Testis (tissue), 2 donors: ENCODE measurements at regions not wholly inside any gene's neighbourhood (a gene's known extent, or its start where the extent isn't known, plus 50 kb on each side); places are given as distances from the start of the nearest gene placed in this dataset.
"Not testable (repeated sequence)": the region's sequence is repeated elsewhere in the genome, so short reads cannot be mapped to it uniquely, and the experiment has no call there.

Source experiments
- DNase-seq: peaks from one replicate; pipeline ENCODE4 v3.0.0-alpha.2; 2019
- H3K27ac ChIP-seq, 2 donors: fragments of 200-600 bp; sonication (generic); one replicate each; pipeline ENCODE4 v1.5.1; 2019
- H3K27me3 ChIP-seq: fragments of 200-600 bp; sonication (generic); one replicate; pipeline ENCODE4 v1.5.1; 2019
- H3K36me3 ChIP-seq: fragments of 200-600 bp; sonication (generic); one replicate; pipeline ENCODE4 v1.5.1; 2017; ENCODE audit warnings: low read depth; ENCODE audit errors: missing control alignments
- H3K4me1 ChIP-seq: fragments of 200-600 bp; sonication (generic); one replicate; pipeline ENCODE4 v1.5.1; 2019
- H3K4me3 ChIP-seq, 2 donors: fragments of 200-600 bp; sonication (generic); one replicate each; pipeline ENCODE4 v1.5.1; 2017 to 2019
- H3K9me3 ChIP-seq: fragments of 200-600 bp; sonication (generic); one replicate; pipeline ENCODE4 v1.5.1; 2017
- POLR2A ChIP-seq: fragments of 450-650 bp; IDR thresholded peaks from one replicate; pipeline ENCODE4 v1.6.1; 2017; ENCODE audit warnings: antibody characterized with exemption, mild to moderate bottlenecking, moderate library complexity
- WGBS, 2 donors: methylation state at CpG; one replicate each; pipeline ENCODE4 v1.1.5; 2018; 5-methylcytosine and 5-hydroxymethylcytosine counted together
- intact Hi-C: fragments of 100-400 bp; cut with DNase I; formaldehyde crosslinking; loops from one replicate; pipeline ENCODE4 v1.15.1; 2023; ENCODE audit warnings: low total_unique reads
- TF ChIP-seq, protein P1 (sequence below), 3 experiments: fragments of 450-650 bp in 2 of 3; fragments of 200-600 bp in 1 of 3; sonication (generic) in 1 of 3; IDR thresholded peaks; one replicate each; pipeline ENCODE4 v1.5.1; 2016 to 2019; ENCODE audit warnings: antibody characterized with exemption in 3 of 3, mild to moderate bottlenecking in 2 of 3, moderate library complexity in 1 of 3

DNA sequence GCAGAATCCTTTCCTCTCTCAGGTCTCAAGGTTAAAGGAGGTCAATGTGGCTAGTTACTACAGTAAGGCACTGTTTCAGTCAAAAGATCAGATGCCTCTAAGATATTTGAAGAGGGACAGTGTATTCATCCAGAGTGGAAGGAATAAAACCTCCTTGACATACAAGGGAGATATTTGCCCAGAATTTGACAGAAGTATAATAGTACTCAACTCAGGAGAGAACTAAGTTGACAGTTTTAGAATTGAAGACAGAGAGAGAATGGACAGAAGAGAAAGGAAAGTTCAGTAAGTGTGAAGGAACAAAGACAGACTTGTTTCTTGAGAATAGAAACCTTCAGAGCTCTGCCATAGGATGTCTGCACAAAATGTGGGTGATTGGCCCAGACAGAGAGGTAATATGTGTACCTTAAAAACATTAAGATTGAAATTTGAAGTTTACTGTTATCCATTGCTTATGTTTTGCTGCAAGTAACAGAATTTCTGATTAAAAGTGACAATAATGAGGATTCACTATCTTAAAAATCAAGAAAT lies 507.1 kb downstream of the IGSF11 start:
- TF ChIP-seq POLR2A = no peak
- TF ChIP-seq, protein P1, sequence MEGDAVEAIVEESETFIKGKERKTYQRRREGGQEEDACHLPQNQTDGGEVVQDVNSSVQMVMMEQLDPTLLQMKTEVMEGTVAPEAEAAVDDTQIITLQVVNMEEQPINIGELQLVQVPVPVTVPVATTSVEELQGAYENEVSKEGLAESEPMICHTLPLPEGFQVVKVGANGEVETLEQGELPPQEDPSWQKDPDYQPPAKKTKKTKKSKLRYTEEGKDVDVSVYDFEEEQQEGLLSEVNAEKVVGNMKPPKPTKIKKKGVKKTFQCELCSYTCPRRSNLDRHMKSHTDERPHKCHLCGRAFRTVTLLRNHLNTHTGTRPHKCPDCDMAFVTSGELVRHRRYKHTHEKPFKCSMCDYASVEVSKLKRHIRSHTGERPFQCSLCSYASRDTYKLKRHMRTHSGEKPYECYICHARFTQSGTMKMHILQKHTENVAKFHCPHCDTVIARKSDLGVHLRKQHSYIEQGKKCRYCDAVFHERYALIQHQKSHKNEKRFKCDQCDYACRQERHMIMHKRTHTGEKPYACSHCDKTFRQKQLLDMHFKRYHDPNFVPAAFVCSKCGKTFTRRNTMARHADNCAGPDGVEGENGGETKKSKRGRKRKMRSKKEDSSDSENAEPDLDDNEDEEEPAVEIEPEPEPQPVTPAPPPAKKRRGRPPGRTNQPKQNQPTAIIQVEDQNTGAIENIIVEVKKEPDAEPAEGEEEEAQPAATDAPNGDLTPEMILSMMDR (IDR thresholded peaks at IDR 0.05) = no peak
- no peak overlapping the region for H3K4me3 ChIP-seq
- H3K4me1 ChIP-seq = no peaks in the 10 kb centered on the region
- H3K27ac ChIP-seq = no peak overlapping the region
- H3K9me3 ChIP-seq = no peaks in the 10 kb centered on the region
- intact Hi-C loops = no loop called here
- no peaks in the 10 kb centered on the region for H3K27me3 ChIP-seq
- no peak for DNase-seq
- no peaks in the 10 kb centered on the region for H3K36me3 ChIP-seq

DNA sequence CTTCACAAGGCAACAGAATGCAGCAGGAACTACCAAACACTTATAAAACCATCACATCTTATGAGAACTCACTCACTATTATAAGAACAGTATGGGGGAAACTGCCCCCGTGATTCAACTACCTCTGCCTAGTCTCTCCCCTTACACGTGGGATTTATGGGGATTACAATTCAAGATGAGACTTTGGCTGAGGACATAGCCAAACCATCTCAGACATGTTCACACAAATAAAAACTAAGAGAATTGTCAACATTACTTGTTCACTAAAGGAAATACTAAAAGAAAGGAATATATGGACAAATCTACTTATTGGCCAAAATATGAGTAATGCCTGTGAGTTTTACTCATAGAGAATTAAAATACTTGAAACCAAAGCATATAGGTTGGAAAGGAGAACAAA lies 505.1 kb downstream of the IGSF11 start:
- DNase-seq = no peak
- no peak for TF ChIP-seq POLR2A
- TF ChIP-seq, protein P1 (IDR thresholded peaks at IDR 0.05) = no peak
- no peaks in the 10 kb centered on the region for H3K27me3 ChIP-seq
- no peak overlapping the region for H3K4me3 ChIP-seq
- H3K4me1 ChIP-seq = no peaks in the 10 kb centered on the region
- H3K27ac ChIP-seq = no peak overlapping the region
- intact Hi-C loops = no loop called here
- H3K36me3 ChIP-seq = no peaks in the 10 kb centered on the region
- no peaks in the 10 kb centered on the region for H3K9me3 ChIP-seq
- 77 to 80% methylated on average over 2 of the region's 2 CpGs for WGBS, 2 donors

DNA sequence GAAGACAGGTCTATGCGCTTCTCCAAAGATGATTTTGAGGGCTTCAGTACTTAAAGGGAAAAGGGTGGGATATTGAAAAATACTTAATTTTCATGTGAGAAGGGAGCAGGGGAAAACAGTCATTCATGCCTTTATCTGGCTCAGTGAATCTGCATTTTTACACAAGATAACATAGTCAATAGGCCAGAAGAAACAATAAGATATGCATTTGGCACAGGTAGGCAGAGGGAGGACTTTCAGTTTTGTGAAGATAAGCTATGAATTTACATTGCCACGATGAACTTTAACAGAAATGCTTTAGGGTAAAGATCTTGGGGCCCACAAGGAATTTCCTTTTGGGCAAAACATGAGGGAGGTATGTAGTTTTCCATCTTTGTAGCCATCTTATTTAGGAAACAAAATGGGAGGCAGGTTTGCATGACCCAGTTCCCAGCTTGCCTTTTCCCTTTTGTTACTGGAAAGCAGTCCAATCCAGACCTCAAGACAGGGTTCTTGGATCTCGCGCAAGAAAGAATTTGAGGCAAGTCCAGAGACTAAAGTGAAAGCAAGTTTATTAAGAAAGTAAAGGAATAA lies 504.2 kb downstream of the IGSF11 start:
- no peaks in the 10 kb centered on the region for H3K9me3 ChIP-seq
- intact Hi-C loops = no loop called here
- TF ChIP-seq, protein P1 (IDR thresholded peaks at IDR 0.05) = no peak
- no peak for TF ChIP-seq POLR2A
- no peak overlapping the region for H3K27ac ChIP-seq
- no peaks in the 10 kb centered on the region for H3K36me3 ChIP-seq
- 80 to 86% methylated on average over 4 of the region's 4 CpGs for WGBS, 2 donors
- H3K4me3 ChIP-seq = no peak overlapping the region
- DNase-seq = no peak
- H3K4me1 ChIP-seq = no peaks in the 10 kb centered on the region
- H3K27me3 ChIP-seq = no peaks in the 10 kb centered on the region

DNA sequence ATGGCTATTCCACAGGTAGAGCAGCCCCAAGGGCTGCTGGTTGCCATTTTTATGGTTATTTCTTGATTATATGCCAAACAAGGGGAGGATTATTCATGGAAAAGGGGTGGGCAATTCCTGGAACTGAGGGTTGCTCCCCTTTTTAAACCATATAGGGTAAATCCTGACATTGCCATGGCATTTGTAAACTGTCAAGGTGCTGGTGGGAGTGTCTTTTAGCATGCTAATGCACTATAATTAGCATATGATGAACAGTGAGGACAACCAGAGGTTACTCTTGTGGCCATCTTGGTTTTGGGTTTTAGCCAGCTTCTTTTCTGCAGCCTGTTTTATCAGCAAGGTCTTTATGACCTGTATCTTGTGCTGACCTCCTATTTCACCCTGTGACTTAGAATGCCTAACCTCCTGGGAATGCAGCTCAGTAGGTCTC lies 503.7 kb downstream of the IGSF11 start:
- H3K36me3 ChIP-seq, H3K9me3 ChIP-seq, H3K4me1 ChIP-seq, H3K27me3 ChIP-seq, H3K4me3 ChIP-seq, H3K27ac ChIP-seq, DNase-seq, intact Hi-C loops: not testable (repeated sequence)

DNA sequence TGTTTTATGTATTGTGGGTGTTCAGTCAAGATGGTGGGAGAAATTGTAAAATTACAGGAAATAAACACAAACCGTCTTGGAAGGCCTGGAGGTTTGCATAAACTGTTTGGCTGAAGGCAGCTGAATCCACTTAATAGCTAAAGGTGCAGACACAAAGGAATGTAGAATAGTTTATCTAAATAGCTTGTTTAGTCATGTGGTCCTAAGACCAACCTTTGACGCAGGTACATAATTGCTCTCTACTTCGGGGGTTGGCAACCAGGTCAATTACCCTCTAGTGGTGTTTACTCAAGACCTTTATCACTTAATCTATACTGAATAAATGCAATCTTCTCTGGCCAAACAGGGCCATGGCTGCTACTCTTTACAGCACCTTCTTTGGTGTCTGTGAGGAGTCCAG lies 502.8 kb downstream of the IGSF11 start:
- no peak for DNase-seq
- TF ChIP-seq POLR2A = no peak
- TF ChIP-seq, protein P1 (IDR thresholded peaks at IDR 0.05) = no peak
- H3K27ac ChIP-seq = no peak overlapping the region
- H3K9me3 ChIP-seq = no peaks in the 10 kb centered on the region
- H3K4me3 ChIP-seq = no peak overlapping the region
- no peaks in the 10 kb centered on the region for H3K36me3 ChIP-seq
- WGBS, 2 donors = 58 to 72% methylated on average over 3 of the region's 3 CpGs
- intact Hi-C loops = no loop called here
- no peaks in the 10 kb centered on the region for H3K4me1 ChIP-seq
- H3K27me3 ChIP-seq = no peaks in the 10 kb centered on the region
